ENCODE measurements at regions not wholly inside any gene's neighbourhood (a gene's known extent, or its start where the extent isn't known, plus 50 kb on each side); places are given as distances from the start of the nearest gene placed in this dataset.
A peak's percentile ranks its signal among the peaks of the same experiment; 100 is the strongest.

DNA sequence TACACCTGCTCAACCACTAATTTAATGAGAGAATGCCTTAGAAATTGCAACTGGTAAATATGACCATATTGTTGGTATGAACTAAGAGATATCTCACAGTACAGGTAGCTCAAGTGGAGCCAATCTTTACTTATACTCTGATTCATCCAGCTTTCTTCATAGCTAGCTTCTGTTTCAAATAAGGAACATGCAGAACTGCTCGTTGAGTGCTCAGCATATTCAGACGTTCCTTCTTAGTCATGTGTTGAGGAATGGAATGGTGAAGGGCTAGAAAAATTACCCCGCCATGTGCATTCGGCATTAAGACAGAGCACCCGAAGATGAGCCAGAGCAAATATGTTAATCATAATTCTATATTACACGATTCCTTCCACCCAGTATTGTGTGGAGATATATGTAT lies 144.0 kb upstream of the VRK2 start:
- no peak overlapping the region for H3K4me3 ChIP-seq (ENCODE audit: low read depth, low read length)
- TF ChIP-seq, protein P1, sequence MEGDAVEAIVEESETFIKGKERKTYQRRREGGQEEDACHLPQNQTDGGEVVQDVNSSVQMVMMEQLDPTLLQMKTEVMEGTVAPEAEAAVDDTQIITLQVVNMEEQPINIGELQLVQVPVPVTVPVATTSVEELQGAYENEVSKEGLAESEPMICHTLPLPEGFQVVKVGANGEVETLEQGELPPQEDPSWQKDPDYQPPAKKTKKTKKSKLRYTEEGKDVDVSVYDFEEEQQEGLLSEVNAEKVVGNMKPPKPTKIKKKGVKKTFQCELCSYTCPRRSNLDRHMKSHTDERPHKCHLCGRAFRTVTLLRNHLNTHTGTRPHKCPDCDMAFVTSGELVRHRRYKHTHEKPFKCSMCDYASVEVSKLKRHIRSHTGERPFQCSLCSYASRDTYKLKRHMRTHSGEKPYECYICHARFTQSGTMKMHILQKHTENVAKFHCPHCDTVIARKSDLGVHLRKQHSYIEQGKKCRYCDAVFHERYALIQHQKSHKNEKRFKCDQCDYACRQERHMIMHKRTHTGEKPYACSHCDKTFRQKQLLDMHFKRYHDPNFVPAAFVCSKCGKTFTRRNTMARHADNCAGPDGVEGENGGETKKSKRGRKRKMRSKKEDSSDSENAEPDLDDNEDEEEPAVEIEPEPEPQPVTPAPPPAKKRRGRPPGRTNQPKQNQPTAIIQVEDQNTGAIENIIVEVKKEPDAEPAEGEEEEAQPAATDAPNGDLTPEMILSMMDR (IDR thresholded peaks at IDR 0.05; ENCODE audit: low read depth, low read length) = no peak

DNA sequence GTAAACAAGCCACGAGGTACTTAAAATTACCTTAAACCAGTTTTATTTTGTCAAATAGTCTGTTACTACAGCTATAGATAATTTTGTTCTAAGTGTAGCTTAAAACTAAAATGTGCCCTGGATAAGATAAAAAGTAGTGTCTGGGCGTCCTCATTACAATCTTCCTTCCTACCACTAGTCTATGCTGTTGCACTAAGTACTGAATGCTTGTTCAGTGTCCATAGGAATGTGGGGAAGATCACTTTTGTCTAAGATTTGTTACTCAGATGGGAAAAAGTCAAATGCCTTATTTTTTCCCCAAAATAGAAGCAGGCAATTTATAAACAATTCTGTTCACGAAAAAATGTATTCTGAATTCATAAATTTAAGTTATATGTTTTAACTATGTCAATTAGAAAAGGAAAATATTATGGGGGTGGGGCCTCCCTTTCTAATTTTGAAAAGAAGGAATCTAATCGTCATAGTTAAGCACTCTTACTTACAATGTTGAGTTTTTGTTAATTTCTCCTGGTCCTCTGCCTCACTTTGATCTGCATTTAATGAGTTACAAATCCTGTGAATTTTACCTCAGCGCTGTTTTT lies 140.4 kb upstream of the VRK2 start:
- TF ChIP-seq, protein P1 (IDR thresholded peaks at IDR 0.05; ENCODE audit: low read depth, low read length) = peak; percentile 87
- no peak overlapping the region for H3K4me3 ChIP-seq (ENCODE audit: low read depth, low read length)

DNA sequence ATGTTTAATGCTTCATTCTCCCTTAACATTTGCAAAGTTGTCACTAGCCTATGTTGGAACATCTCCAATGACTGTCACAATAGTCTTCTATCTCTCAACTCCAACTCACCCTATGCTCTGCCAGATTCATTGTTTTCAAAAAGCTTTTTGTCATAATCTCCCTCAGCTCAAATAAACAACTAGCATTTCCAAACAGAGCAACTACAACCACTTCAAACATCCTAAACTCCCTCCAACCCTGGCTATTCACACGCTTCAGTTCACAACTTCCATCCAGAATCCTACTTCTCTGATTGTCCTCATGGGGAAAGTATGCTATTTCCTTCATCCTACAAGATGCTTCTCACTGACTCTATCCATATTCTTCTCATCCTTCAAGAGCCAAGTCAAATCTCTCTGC lies 139.2 kb upstream of the VRK2 start:
- TF ChIP-seq, protein P1 (IDR thresholded peaks at IDR 0.05; ENCODE audit: low read depth, low read length) = no peak
- H3K4me3 ChIP-seq (ENCODE audit: low read depth, low read length) = no peak overlapping the region

DNA sequence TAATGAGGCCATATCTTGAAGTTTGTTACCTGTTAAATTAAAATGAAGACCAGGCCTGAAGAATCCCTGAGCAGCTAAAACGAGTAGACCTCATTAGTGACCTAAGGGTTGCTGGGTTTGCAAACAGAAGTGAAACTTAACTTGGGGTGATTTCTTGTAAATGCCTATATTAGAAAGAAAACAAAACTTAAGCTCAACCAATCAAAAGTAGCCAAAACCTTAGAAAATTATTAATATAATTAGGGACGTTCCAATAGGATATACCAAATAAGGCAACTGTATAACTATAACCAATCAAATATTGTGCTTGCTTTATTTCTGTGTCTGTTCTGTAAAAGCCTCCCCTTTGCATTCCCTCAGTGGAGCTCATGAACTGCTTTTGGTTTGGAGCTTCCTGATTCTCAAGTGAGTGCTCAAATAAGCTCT lies 137.9 kb upstream of the VRK2 start:
- TF ChIP-seq, protein P1 (IDR thresholded peaks at IDR 0.05; ENCODE audit: low read depth, low read length) = no peak
- H3K4me3 ChIP-seq (ENCODE audit: low read depth, low read length) = no peak overlapping the region

DNA sequence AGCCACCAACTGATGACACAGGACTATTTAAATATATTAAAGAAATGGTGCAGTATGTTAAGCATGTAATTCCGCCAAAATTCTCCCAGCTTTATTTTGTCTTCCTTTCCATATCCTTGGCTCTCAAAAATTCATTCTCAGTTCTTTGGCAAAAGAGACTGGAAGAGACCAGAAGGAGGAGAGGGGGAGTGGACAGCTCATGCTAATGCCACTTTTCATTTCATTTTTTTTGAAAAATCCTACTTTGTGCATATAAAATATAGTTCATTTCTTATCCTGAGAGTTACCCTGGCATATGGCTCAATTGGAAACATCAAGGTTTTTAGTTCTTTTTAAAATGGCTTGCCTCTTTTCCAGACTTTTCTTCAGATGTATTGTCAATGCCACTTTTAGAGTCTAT lies 128.5 kb upstream of the VRK2 start:
- no peak overlapping the region for H3K4me3 ChIP-seq (ENCODE audit: low read depth, low read length)
- TF ChIP-seq, protein P1 (IDR thresholded peaks at IDR 0.05; ENCODE audit: low read depth, low read length) = no peak

DNA sequence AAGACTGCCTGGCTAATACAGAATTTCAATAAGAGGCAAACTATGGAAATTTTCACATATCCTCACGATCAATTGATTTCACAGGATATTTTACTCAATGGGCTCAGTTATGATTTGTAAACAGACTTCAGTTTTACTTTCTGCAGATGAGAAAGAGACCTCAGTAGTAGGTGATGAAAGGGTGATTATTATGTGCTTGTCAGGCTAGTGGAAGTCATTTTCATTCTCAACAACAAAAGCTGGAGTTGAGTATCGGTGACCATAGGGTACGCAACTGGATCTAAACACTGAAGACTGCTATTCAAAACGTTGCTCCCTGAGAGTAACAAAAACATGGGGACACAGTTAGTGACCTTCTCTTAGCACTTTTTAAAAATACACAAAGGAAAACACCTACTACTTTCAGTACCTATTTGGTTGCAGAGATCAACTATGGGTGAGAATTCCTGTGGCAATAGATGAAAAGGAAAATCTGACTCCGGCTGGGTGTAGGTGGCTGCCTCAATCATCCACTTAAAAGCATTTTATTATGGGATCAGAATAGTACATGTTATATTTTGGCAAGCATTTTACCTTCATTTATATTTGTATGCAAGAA lies 126.2 kb upstream of the VRK2 start:
- TF ChIP-seq, protein P1 (IDR thresholded peaks at IDR 0.05; ENCODE audit: low read depth, low read length) = no peak
- no peak overlapping the region for H3K4me3 ChIP-seq (ENCODE audit: low read depth, low read length)

DNA sequence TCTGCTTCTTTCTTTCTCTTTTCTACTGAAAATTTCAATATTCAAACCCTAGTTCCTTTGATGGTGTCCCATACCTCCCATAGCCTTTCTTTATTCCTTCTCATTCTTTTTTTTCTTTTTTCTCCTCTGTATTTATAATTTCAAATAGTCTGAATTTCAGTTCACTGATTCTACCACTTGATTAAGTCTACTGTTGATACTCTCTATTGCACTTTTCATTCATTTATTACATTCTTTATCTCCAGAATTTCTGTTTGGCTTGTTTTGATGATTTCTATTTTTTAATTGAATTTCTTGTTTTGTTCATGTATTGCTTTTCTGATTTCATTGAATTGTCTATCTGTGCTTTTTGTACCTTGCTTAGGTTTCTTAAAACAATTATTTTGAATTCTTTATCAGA lies 111.9 kb upstream of the VRK2 start:
- TF ChIP-seq, protein P1 (IDR thresholded peaks at IDR 0.05; ENCODE audit: low read depth, low read length) = no peak
- H3K4me3 ChIP-seq (ENCODE audit: low read depth, low read length) = no peak overlapping the region
